ENCODE measurements at regions not wholly inside any gene's neighbourhood (a gene's known extent, or its start where the extent isn't known, plus 50 kb on each side); places are given as distances from the start of the nearest gene placed in this dataset.

GRCh38 chr3:35521196-35521595 is 118.1 kb upstream of the ARPP21 start:
- no peaks in the 10 kb centered on the region for H3K27me3 ChIP-seq (ENCODE audit: insufficient read depth, low read depth)
- H2AFZ ChIP-seq (ENCODE audit: low read depth): no peak overlapping the region
- H3K4me3 ChIP-seq (IDR thresholded peaks at IDR 0.05; ENCODE audit: insufficient read depth, low read depth, low read length): no peak overlapping the region
- H3K79me2 ChIP-seq (ENCODE audit: insufficient read depth, low read depth): no peaks in the 10 kb centered on the region
- no peak overlapping the region for H3K9ac ChIP-seq
- H3K4me2 ChIP-seq: no peak overlapping the region
- H3K4me1 ChIP-seq (ENCODE audit: low read depth, poor library complexity, severe bottlenecking): peaks cover 10% of the 10 kb centered on the region
- H3K27ac ChIP-seq: no peak overlapping the region
- no peaks in the 10 kb centered on the region for H4K20me1 ChIP-seq (ENCODE audit: insufficient read depth)
- H3K36me3 ChIP-seq (ENCODE audit: insufficient read depth): no peaks in the 10 kb centered on the region
- TF ChIP-seq CTCF (conservative IDR thresholded peaks at IDR 0.05; ENCODE audit: low read depth, low read length): no peak

GRCh38 chr3:35522450-35522849 is 116.9 kb upstream of the ARPP21 start:
- Histone ChIP-seq H2AFZ (ENCODE audit: low read depth) (no peak overlapping the region), H3K4me3 (IDR thresholded peaks at IDR 0.05; ENCODE audit: insufficient read depth, low read depth, low read length) (no peak overlapping the region), H4K20me1 (ENCODE audit: insufficient read depth) (no peaks in the 10 kb centered on the region), H3K27ac (no peak overlapping the region), H3K36me3 (ENCODE audit: insufficient read depth) (no peaks in the 10 kb centered on the region), H3K27me3 (ENCODE audit: insufficient read depth, low read depth) (no peaks in the 10 kb centered on the region), H3K9ac (no peak overlapping the region), H3K4me2 (no peak overlapping the region), H3K4me1 (ENCODE audit: low read depth, poor library complexity, severe bottlenecking) (peaks cover 10% of the 10 kb centered on the region), H3K79me2 (ENCODE audit: insufficient read depth, low read depth) (no peaks in the 10 kb centered on the region)
- TF ChIP-seq CTCF (conservative IDR thresholded peaks at IDR 0.05; ENCODE audit: low read depth, low read length): no peak

- Histone ChIP-seq H3K27ac (no peak overlapping the region), H3K9ac (no peak overlapping the region), H4K20me1 (ENCODE audit: insufficient read depth) (no peaks in the 10 kb centered on the region), H3K79me2 (ENCODE audit: insufficient read depth, low read depth) (no peaks in the 10 kb centered on the region), H3K4me2 (no peak overlapping the region), H3K36me3 (ENCODE audit: insufficient read depth) (no peaks in the 10 kb centered on the region), H3K27me3 (ENCODE audit: insufficient read depth, low read depth) (no peaks in the 10 kb centered on the region), H3K4me1 (ENCODE audit: low read depth, poor library complexity, severe bottlenecking) (peaks cover 10% of the 10 kb centered on the region), H3K4me3 (IDR thresholded peaks at IDR 0.05; ENCODE audit: insufficient read depth, low read depth, low read length) (no peak overlapping the region), H2AFZ (ENCODE audit: low read depth) (no peak overlapping the region)
- TF ChIP-seq CTCF (conservative IDR thresholded peaks at IDR 0.05; ENCODE audit: low read depth, low read length): no peak
These were observed 116.3 kb upstream of the ARPP21 start for GRCh38 chr3:35523074-35523473.

- H3K4me1 ChIP-seq (ENCODE audit: low read depth, poor library complexity, severe bottlenecking): peaks cover 16% of the 10 kb centered on the region
- H4K20me1 ChIP-seq (ENCODE audit: insufficient read depth): no peaks in the 10 kb centered on the region
- no peak overlapping the region for H3K4me3 ChIP-seq (IDR thresholded peaks at IDR 0.05; ENCODE audit: insufficient read depth, low read depth, low read length)
- no peak overlapping the region for H3K4me2 ChIP-seq
- TF ChIP-seq CTCF (conservative IDR thresholded peaks at IDR 0.05; ENCODE audit: low read depth, low read length): no peak
- H3K9ac ChIP-seq: no peak overlapping the region
- no peak overlapping the region for H2AFZ ChIP-seq (ENCODE audit: low read depth)
- H3K79me2 ChIP-seq (ENCODE audit: insufficient read depth, low read depth): no peaks in the 10 kb centered on the region
- H3K27me3 ChIP-seq (ENCODE audit: insufficient read depth, low read depth): no peaks in the 10 kb centered on the region
- no peak overlapping the region for H3K27ac ChIP-seq
- H3K36me3 ChIP-seq (ENCODE audit: insufficient read depth): no peaks in the 10 kb centered on the region
These were observed 115.5 kb upstream of the ARPP21 start for GRCh38 chr3:35523838-35524237.

All from KMS-11 (cell line).